Omental fat pad (tissue), 3 donors: ENCODE measurements at regions not wholly inside any gene's neighbourhood (a gene's known extent, or its start where the extent isn't known, plus 50 kb on each side); places are given as distances from the start of the nearest gene placed in this dataset.

Experiments used
- ATAC-seq: fragments of 150-250 bp; one replicate; pipeline ENCODE4 v1.9.1; 2016; ENCODE audit warnings: mild to moderate bottlenecking, moderate library complexity; ENCODE audit not compliant: low FRiP score
- DNase-seq: peaks from one replicate; pipeline ENCODE4 v3.0.0-alpha.2; 2019; ENCODE audit warnings: low spot score
- TF ChIP-seq, protein P1 (sequence below), 3 donors: fragments of 450-650 bp; IDR thresholded peaks; one replicate each; pipeline ENCODE4 v1.5.1; 2016 to 2017; ENCODE audit warnings: antibody characterized with exemption in 3 of 3, mild to moderate bottlenecking in 3 of 3, moderate library complexity in 2 of 3

DNA sequence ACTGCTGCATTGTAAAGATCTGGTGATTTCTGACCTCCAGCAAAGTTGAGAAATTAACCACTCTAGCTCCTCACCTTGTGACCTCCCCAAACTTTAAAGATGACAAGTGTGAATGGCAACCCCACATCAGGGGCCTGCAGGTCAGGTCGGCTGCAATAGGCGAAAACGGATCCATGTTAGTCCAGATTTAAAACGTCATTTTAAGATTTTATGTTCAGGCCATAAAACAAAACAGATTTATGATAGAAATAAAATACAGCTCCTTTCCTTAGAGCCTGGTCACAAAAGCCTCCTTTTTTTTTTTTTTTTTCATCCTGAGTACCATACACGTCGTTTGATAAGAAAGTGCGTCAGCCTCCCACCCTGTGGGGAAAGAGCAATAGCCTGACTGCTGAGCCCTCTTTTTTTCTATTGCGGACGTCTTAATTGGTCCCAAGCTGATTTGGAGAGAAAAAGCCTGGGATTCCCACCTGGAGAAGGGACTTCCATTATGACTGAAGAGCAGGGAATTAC, 519.2 kb upstream of the NOX3 start:
- DNase-seq (no peak), ATAC-seq (no peak)
- TF ChIP-seq, protein P1, sequence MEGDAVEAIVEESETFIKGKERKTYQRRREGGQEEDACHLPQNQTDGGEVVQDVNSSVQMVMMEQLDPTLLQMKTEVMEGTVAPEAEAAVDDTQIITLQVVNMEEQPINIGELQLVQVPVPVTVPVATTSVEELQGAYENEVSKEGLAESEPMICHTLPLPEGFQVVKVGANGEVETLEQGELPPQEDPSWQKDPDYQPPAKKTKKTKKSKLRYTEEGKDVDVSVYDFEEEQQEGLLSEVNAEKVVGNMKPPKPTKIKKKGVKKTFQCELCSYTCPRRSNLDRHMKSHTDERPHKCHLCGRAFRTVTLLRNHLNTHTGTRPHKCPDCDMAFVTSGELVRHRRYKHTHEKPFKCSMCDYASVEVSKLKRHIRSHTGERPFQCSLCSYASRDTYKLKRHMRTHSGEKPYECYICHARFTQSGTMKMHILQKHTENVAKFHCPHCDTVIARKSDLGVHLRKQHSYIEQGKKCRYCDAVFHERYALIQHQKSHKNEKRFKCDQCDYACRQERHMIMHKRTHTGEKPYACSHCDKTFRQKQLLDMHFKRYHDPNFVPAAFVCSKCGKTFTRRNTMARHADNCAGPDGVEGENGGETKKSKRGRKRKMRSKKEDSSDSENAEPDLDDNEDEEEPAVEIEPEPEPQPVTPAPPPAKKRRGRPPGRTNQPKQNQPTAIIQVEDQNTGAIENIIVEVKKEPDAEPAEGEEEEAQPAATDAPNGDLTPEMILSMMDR (IDR thresholded peaks at IDR 0.05): no peak

DNA sequence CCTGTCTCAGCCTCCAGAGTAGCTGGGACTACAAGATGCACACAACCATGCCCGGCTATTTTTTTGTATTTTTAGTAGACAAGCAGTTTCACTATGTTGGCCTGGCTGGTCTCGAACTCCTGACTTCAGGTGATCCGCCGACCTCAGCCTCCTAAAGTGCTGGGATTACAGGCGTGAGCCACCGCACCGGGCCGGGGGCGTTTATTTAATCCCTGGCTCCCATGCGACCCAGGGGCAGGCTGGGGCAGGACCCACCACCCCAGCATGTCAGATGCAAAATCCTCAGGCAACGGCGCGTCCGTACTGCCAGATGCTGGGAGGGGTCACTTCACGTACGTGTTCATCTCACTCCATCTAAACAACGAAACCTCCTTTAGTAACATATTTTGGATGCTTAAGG, 518.7 kb upstream of the NOX3 start:
- no peak for ATAC-seq
- TF ChIP-seq, protein P1 (IDR thresholded peaks at IDR 0.05): no peak
- no peak for DNase-seq

DNA sequence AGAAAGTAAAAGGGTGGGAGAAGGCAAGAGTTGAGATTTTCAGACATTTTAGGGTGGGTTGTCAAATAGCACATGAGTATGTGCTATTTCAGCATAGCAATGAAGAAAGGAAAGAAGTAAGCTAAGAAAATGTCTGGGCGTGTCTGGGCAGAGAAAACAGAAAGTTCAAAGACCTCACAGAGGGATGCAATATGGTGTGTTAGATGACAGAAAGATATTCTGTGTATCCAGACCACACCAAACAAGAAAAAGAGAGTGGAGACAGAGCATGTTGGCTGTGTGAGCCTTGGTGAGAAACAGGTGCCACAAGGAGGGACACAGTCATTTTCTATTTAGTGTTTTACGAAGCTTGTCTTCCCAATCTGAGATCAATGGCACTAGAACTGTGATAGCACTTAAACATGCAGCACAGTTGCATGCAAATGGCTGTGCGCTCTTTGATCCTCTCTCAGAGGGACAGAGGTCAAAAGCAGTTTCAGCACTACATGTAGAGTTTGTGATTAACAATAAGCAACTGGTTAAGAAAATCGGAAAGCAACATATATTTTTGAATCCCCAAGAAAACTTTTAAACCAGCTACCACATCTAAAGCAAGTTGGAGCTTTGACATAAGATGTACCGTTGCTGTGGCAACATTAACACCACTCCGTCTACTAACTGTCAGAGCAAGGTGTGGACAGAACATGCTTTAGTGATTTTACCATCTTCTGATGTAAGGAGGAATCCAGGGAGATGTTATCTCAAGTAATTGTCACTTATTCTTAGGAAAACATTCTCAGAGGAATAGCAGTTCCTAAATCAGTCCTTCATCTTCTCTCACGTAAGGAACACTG, 515.5 kb upstream of the NOX3 start:
- DNase-seq (no peak), ATAC-seq (no peak)
- TF ChIP-seq, protein P1 (IDR thresholded peaks at IDR 0.05): no peak

DNA sequence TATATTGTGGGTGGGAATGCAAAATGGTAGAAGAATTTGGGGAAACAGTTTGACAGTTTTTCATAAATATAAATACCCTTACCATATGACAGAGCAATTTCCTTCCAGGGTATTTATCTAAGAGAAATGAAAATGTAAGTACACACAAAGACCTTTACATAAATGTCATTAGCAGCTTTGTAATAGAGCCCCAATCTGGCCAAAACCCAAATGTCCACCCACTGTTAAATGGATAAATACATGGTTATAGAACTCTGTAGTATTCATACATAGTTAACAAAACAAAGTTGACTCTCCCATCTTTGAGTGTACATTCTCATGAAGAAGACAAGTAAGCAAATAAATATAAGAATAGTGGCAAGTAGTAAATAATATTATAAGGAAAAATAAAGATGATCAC, 514.8 kb upstream of the NOX3 start:
- DNase-seq (no peak), ATAC-seq (no peak)
- TF ChIP-seq, protein P1 (IDR thresholded peaks at IDR 0.05): no peak

DNA sequence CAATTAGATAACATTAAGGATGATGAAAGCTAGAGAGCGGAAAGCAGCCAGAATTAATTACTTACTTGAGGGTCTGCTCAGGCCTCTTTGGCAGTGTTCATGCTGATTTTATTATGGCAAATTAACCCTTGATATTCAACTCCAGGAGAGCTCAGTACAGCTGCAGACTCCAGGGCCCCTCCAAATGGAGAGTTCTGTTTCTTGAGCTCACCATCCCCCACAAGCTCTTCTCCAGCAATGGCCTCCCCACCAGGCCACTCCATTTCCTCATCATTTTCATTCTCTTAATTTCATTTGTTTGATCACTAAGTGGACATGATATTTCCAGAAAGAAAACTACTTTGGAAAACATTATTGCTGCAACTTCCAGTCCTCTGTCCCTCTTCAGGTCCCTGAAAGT, 513.3 kb upstream of the NOX3 start:
- ATAC-seq: no peak
- no peak for DNase-seq
- TF ChIP-seq, protein P1 (IDR thresholded peaks at IDR 0.05): no peak

DNA sequence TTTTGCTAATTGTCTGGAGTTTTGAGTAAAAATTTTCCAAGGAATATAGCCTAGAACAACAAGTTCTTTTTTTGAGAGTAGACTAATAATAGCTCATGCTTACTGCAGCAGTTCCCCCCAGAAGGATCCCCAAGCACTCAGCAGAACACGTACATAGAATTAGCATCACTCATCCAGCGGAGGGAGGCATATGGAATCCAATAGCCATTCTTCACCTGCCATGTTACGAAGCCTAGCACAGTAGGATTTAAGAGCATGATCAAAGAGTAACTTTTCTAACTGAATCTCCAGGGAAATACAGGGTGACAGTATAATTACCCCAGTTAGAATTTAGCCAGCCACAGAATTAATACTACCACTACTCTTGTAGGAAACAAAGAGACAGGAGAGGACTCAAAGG, 511.7 kb upstream of the NOX3 start:
- DNase-seq (no peak), ATAC-seq (no peak)
- TF ChIP-seq, protein P1 (IDR thresholded peaks at IDR 0.05): no peak

DNA sequence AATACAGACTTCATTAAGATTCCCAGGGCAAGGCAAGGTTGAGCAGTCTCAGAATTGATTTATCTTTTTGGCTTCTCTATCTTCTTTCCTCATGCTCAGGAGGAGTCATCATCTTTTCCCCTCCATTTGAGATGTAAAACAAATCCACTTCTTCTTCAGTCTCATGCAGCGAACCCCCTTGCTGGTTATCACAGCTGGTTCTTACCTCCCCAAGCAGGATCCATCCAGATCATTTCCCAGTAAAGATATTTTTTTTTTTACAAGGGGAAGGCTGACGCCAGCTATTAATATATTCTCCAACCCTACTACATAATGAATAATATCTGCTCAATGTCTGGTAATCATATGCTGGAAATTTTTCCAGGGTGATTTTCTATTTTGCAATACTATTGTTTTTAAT, 508.9 kb upstream of the NOX3 start:
- no peak for DNase-seq
- TF ChIP-seq, protein P1 (IDR thresholded peaks at IDR 0.05): no peak
- no peak for ATAC-seq
